GM12878 (cell line): ENCODE measurements at regions not wholly inside any gene's neighbourhood (a gene's known extent, or its start where the extent isn't known, plus 50 kb on each side); places are given as distances from the start of the nearest gene placed in this dataset.

Experiments used
- ATAC-seq: fragments of 200-7000 bp; cut with Tn5 transposase; 3 replicates; pipeline ENCODE4 v1.9.1; 2020; ENCODE audit warnings: mild to moderate bottlenecking, moderate library complexity
- BruUV-seq: library from RNA; stranded (reverse); fragments of 400-500 nt; replicated peaks from 2 replicates; lab custom pipeline; 2021; lab: Mats Ljungman, UMichigan
- CTCF ChIA-PET: fragments of 300-600 bp; sonication (Branson Sonifier 250); formaldehyde crosslinking; extraction: SDS; loops from one replicate; lab custom pipeline; 2021; ENCODE audit warnings: inconsistent platforms; lab: Yijun Ruan, JAX
- POLR2A ChIA-PET: fragments of 350-600 bp; formaldehyde crosslinking; extraction: SDS; loops from one replicate; lab custom pipeline; 2021; ENCODE audit warnings: inconsistent platforms; lab: Charles Lee
- RAD21 ChIA-PET: fragments of 300-600 bp; sonication (Branson Sonifier 250); formaldehyde crosslinking; loops from one replicate; lab custom pipeline; 2023; ENCODE audit warnings: antibody characterized with exemption; ENCODE audit not compliant: unreplicated experiment; lab: Charles Lee
- SMC1A ChIA-PET: fragments of 300-600 bp; sonication (Branson Sonifier 250); formaldehyde crosslinking; loops from one replicate; lab custom pipeline; 2023; ENCODE audit not compliant: unreplicated experiment, uncharacterized antibody; lab: Charles Lee
- DNase-seq: peaks from one replicate; pipeline ENCODE4 v3.0.0-alpha.2; 2011; ENCODE audit warnings: low read depth, low spot score
- FAIRE-seq: peaks from 3 replicates; lab custom pipeline; 2011; peaks lifted over from hg19 to GRCh38; lab: Jason Lieb, UNC
- H2AFZ ChIP-seq: 2 replicates; pipeline ENCODE4 v1.6.0; 2011; ENCODE audit warnings: low read depth, low read length, control low read depth; ENCODE audit not compliant: control insufficient read depth
- H3K27ac ChIP-seq: 2 replicates; pipeline ENCODE4 v1.5.1; 2011; ENCODE audit warnings: control low read depth; ENCODE audit not compliant: control insufficient read depth, insufficient read depth
- H3K27me3 ChIP-seq, 2 experiments: replicated peaks in 1 of 2; 2 replicates each; pipeline versions ENCODE4 v1.6.0 to v1.6.1; 2011; ENCODE audit warnings: low read length in 1 of 2; ENCODE audit not compliant: control insufficient read depth in 2 of 2, insufficient read depth in 2 of 2
- H3K36me3 ChIP-seq, 2 experiments: 2 replicates each; pipeline ENCODE4 v1.5.1; 2011; ENCODE audit warnings: low read length in 1 of 2; ENCODE audit not compliant: control insufficient read depth in 2 of 2, insufficient read depth in 2 of 2
- H3K4me1 ChIP-seq: 2 replicates; pipeline ENCODE4 v1.6.1; 2011; ENCODE audit warnings: mild to moderate bottlenecking, low read length, moderate library complexity, mixed read lengths; ENCODE audit not compliant: control insufficient read depth, insufficient read depth
- H3K4me2 ChIP-seq: 2 replicates; pipeline ENCODE4 v1.6.0; 2011; ENCODE audit warnings: control low read depth; ENCODE audit not compliant: control insufficient read depth, insufficient read depth
- H3K4me3 ChIP-seq: fragments of 200-600 bp; sonication (generic); 2 replicates; pipeline ENCODE4 v1.5.1; 2016
- H3K79me2 ChIP-seq: 2 replicates; pipeline ENCODE4 v1.6.0; 2011; ENCODE audit warnings: low read length; ENCODE audit not compliant: control insufficient read depth, insufficient read depth
- H3K9ac ChIP-seq: 2 replicates; pipeline ENCODE4 v1.8.0; 2011; ENCODE audit warnings: low read length, control low read depth, mixed read lengths; ENCODE audit not compliant: control insufficient read depth, insufficient read depth
- H3K9me3 ChIP-seq: replicated peaks from 3 replicates; pipeline ENCODE4 v1.5.1; 2011; ENCODE audit warnings: mild to moderate bottlenecking, low read length; ENCODE audit not compliant: control insufficient read depth, insufficient read depth
- H4K20me1 ChIP-seq: 2 replicates; pipeline ENCODE4 v1.6.0; 2011; ENCODE audit not compliant: control insufficient read depth, insufficient read depth
- ATF2 ChIP-seq: IDR thresholded peaks from 2 replicates; pipeline ENCODE4 v1.6.1; 2012; ENCODE audit warnings: low read length, inconsistent platforms
- BMI1 ChIP-seq: fragments of 450-650 bp; IDR thresholded peaks from 2 replicates; pipeline ENCODE4 v1.6.1; 2016; ENCODE audit warnings: mild to moderate bottlenecking, moderate library complexity, borderline replicate concordance
- CREB1 ChIP-seq: IDR thresholded peaks from 2 replicates; pipeline ENCODE4 v1.6.1; 2012; ENCODE audit warnings: low read depth, mild to moderate bottlenecking, inconsistent platforms
- HDAC2 ChIP-seq: fragments of 200-600 bp; sonication (generic); IDR thresholded peaks from 2 replicates; pipeline ENCODE4 v1.6.1; 2017
- IKZF2 ChIP-seq, 2 experiments: fragments of 450-650 bp; IDR thresholded peaks; 2 replicates each; pipeline ENCODE4 v1.6.1; 2017; ENCODE audit warnings: mild to moderate bottlenecking in 2 of 2, moderate library complexity in 2 of 2
- IRF3 ChIP-seq: fragments of 450-650 bp; IDR thresholded peaks from 2 replicates; pipeline ENCODE4 v1.6.1; 2014; ENCODE audit warnings: mild to moderate bottlenecking
- LARP7 ChIP-seq: fragments of 450-650 bp; IDR thresholded peaks from 2 replicates; pipeline ENCODE4 v1.6.1; 2017; ENCODE audit warnings: mild to moderate bottlenecking
- MXI1 ChIP-seq: fragments of 150-350 bp; IDR thresholded peaks from 2 replicates; pipeline ENCODE4 v1.6.1; 2011; ENCODE audit warnings: low read depth, mild to moderate bottlenecking, inconsistent platforms, low read length, improper control_type of control experiment
- NFIC ChIP-seq: IDR thresholded peaks from 2 replicates; pipeline ENCODE4 v1.6.1; 2012; ENCODE audit warnings: low read depth, mild to moderate bottlenecking, inconsistent platforms, low read length, moderate library complexity
- NFYA ChIP-seq: IDR thresholded peaks from 2 replicates; pipeline ENCODE4 v1.6.1; 2011; ENCODE audit warnings: low read depth, mild to moderate bottlenecking, low read length, improper control_type of control experiment, borderline replicate concordance
- POU2F2 ChIP-seq: IDR thresholded peaks from 3 replicates; pipeline ENCODE4 v1.6.1; 2011; ENCODE audit warnings: low read depth, mild to moderate bottlenecking, low read length, borderline replicate concordance
- RAD21 ChIP-seq: IDR thresholded peaks from 2 replicates; pipeline ENCODE4 v1.6.1; 2011; ENCODE audit warnings: mild to moderate bottlenecking, low read depth, low read length, moderate library complexity; ENCODE audit not compliant: insufficient read depth
- STAT3 ChIP-seq: IDR thresholded peaks from 2 replicates; pipeline ENCODE4 v1.6.1; 2011; ENCODE audit warnings: low read depth, low read length, improper control_type of control experiment
- ZNF217 ChIP-seq: fragments of 450-650 bp; IDR thresholded peaks from 2 replicates; pipeline ENCODE4 v1.6.1; 2017; ENCODE audit warnings: antibody characterized with exemption, mild to moderate bottlenecking
- in situ Hi-C: fragments of 300-500 bp; cut with MboI; formaldehyde crosslinking; loops from 9 replicates; pipeline ENCODE4 v1.14.3; 2018; ENCODE audit warnings: mixed read lengths
- intact Hi-C: fragments of 100-400 bp; cut with micrococcal nuclease; formaldehyde crosslinking; loops from one replicate; pipeline ENCODE4 v1.14.2; 2022; ENCODE audit not compliant: unreplicated experiment

- Histone ChIP-seq H3K9ac (no peak overlapping the region), H3K27ac (no peak overlapping the region), H2AFZ (no peak overlapping the region), H3K4me1 (no peaks in the 10 kb centered on the region), H4K20me1 (no peaks in the 10 kb centered on the region), H3K4me3 (no peak overlapping the region), H3K4me2 (no peak overlapping the region), H3K79me2 (no peaks in the 10 kb centered on the region), H3K9me3 (no peaks in the 10 kb centered on the region), H3K27me3 (no peaks in the 10 kb centered on the region; a peak in 1 of 4 replicates), H3K36me3 (no peaks in the 10 kb centered on the region)
- SMC1A ChIA-PET, result interaction anchor here (3.0 kb wide), 1 partner anchor 12 kb away, joined by 20 read pairs; no protein-coding TSS in a partner anchor
- TF ChIP-seq IRF3 (no peak), RAD21 (no peak), POU2F2 (no peak), IKZF2 (IDR thresholded peaks at IDR 0.05) (no peak), STAT3 (no peak), HDAC2 (no peak), LARP7 (no peak), ATF2 (no peak), NFIC (no peak), ZNF217 (no peak), MXI1 (no peak), NFYA (no peak), CREB1 (no peak), BMI1 (no peak)
- FAIRE-seq (no peak), DNase-seq (no peak), ATAC-seq (no peak)
- CTCF ChIA-PET, result no interaction called here
- POLR2A ChIA-PET, result no interaction called here
- in situ Hi-C loops, result no loop called here
- no TSS peak for BruUV-seq
- RAD21 ChIA-PET, result no interaction called here
- intact Hi-C loops, result no loop called here
Measured at GRCh38 chr2:146869328-146869727, 975.5 kb upstream of the ACVR2A start.
